ENCODE measurements at regions not wholly inside any gene's neighbourhood (a gene's known extent, or its start where the extent isn't known, plus 50 kb on each side); places are given as distances from the start of the nearest gene placed in this dataset.

DNA sequence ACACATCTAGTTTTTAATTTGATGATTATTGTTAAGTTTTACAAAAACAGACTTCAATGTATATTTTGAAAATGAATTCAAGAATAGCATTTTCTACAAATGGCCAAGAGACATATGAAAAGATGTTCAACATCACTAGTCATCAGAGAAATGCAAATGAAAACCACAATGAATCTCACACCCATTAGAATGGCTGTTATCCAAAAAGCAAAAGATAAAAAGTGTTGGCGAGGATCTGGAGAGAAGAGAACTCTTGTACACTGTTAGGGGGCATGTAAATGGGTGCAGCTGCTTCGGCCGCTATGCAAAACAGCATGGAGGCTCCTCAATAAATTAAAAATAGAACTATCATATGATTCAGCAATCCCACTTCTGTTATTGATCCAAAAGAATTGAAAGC lies 185.8 kb upstream of the CCN2 start:
- TF ChIP-seq, protein P1, sequence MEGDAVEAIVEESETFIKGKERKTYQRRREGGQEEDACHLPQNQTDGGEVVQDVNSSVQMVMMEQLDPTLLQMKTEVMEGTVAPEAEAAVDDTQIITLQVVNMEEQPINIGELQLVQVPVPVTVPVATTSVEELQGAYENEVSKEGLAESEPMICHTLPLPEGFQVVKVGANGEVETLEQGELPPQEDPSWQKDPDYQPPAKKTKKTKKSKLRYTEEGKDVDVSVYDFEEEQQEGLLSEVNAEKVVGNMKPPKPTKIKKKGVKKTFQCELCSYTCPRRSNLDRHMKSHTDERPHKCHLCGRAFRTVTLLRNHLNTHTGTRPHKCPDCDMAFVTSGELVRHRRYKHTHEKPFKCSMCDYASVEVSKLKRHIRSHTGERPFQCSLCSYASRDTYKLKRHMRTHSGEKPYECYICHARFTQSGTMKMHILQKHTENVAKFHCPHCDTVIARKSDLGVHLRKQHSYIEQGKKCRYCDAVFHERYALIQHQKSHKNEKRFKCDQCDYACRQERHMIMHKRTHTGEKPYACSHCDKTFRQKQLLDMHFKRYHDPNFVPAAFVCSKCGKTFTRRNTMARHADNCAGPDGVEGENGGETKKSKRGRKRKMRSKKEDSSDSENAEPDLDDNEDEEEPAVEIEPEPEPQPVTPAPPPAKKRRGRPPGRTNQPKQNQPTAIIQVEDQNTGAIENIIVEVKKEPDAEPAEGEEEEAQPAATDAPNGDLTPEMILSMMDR (optimal IDR thresholded peaks at IDR 0.05 in 1 of 3, IDR thresholded peaks at IDR 0.05 in 1 of 3, conservative IDR thresholded peaks at IDR 0.05 in 1 of 3; ENCODE audit: extremely low read depth in 1 of 3, insufficient read depth in 2 of 3, low read length in 3 of 3), result no peak
- TF ChIP-seq EZH2 (IDR thresholded peaks at IDR 0.05; ENCODE audit: low read length), result no peak
- no peak overlapping the region for H3K9ac ChIP-seq (ENCODE audit: control insufficient read depth, extremely low read depth, insufficient read depth, low read length)
- FAIRE-seq, result no peak
- no peaks in the 10 kb centered on the region for H3K27me3 ChIP-seq (ENCODE audit: control insufficient read depth, extremely low read depth, insufficient read depth, low read length)
- H3K4me1 ChIP-seq (ENCODE audit: control insufficient read depth, extremely low read depth, insufficient read depth, low read length), result peaks cover 4% of the 10 kb centered on the region
- no peak overlapping the region for H2AFZ ChIP-seq (ENCODE audit: control insufficient read depth, low read length)
- no peaks in the 10 kb centered on the region for H3K9me1 ChIP-seq (ENCODE audit: control insufficient read depth, extremely low read depth, insufficient read depth, low read length)
- no peaks in the 10 kb centered on the region for H3K36me3 ChIP-seq (ENCODE audit: control insufficient read depth in 2 of 2, extremely low read depth in 1 of 2, insufficient read depth in 2 of 2, low read length in 2 of 2)
- no peaks in the 10 kb centered on the region for H3K9me3 ChIP-seq (ENCODE audit: control insufficient read depth, low read depth, low read length)
- DNase-seq (ENCODE audit: low read depth, low spot score), result no peak
- no peaks in the 10 kb centered on the region for H4K20me1 ChIP-seq (ENCODE audit: control insufficient read depth, extremely low read depth, insufficient read depth, low read length)
- no peak overlapping the region for H3K4me2 ChIP-seq (ENCODE audit: control insufficient read depth, extremely low read depth, insufficient read depth, low read depth, low read length)
- no peak overlapping the region for H3K27ac ChIP-seq (ENCODE audit: control insufficient read depth, insufficient read depth, low read length)
- dilution Hi-C loops (cut with MboI; ENCODE audit: extremely low pct_ligation_motif_present, low sequenced_read_pairs), result no loop called here
- H3K4me3 ChIP-seq (ENCODE audit: control insufficient read depth in 2 of 3, extremely low read depth in 1 of 3, insufficient read depth in 2 of 3, low read depth in 1 of 3, low read length in 3 of 3), result no peak overlapping the region
- no peaks in the 10 kb centered on the region for H3K79me2 ChIP-seq (ENCODE audit: control insufficient read depth, insufficient read depth, low read length)

DNA sequence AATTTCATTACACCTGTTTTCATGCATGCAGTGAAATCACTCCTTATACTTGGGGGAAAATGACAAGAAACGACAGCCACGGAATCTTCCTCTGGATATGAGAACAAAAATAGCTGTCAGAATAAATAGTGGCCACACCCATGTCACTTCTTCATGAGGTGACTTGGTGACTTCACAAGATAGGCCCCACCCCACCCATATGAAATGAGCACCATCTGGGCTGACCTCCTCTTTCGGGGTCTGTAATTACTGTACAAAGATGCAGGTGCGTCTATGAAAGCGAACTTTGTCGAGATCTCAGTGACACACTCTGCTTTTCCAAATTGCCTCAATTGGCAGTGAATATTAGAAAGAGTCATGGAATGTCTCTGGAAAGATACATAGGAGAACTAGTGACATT lies 184.2 kb upstream of the CCN2 start:
- Histone ChIP-seq H3K79me2 (ENCODE audit: control insufficient read depth, insufficient read depth, low read length) (no peaks in the 10 kb centered on the region), H4K20me1 (ENCODE audit: control insufficient read depth, extremely low read depth, insufficient read depth, low read length) (no peaks in the 10 kb centered on the region), H3K27me3 (ENCODE audit: control insufficient read depth, extremely low read depth, insufficient read depth, low read length) (no peaks in the 10 kb centered on the region), H3K9ac (ENCODE audit: control insufficient read depth, extremely low read depth, insufficient read depth, low read length) (no peak overlapping the region), H3K27ac (ENCODE audit: control insufficient read depth, insufficient read depth, low read length) (no peak overlapping the region), H3K36me3 (ENCODE audit: control insufficient read depth in 2 of 2, extremely low read depth in 1 of 2, insufficient read depth in 2 of 2, low read length in 2 of 2) (no peaks in the 10 kb centered on the region), H3K4me3 (ENCODE audit: control insufficient read depth in 2 of 3, extremely low read depth in 1 of 3, insufficient read depth in 2 of 3, low read depth in 1 of 3, low read length in 3 of 3) (no peak overlapping the region), H2AFZ (ENCODE audit: control insufficient read depth, low read length) (no peak overlapping the region), H3K9me1 (ENCODE audit: control insufficient read depth, extremely low read depth, insufficient read depth, low read length) (no peaks in the 10 kb centered on the region), H3K4me2 (ENCODE audit: control insufficient read depth, extremely low read depth, insufficient read depth, low read depth, low read length) (no peak overlapping the region), H3K4me1 (ENCODE audit: control insufficient read depth, extremely low read depth, insufficient read depth, low read length) (peaks cover 7% of the 10 kb centered on the region), H3K9me3 (ENCODE audit: control insufficient read depth, low read depth, low read length) (no peaks in the 10 kb centered on the region)
- no peak for TF ChIP-seq EZH2 (IDR thresholded peaks at IDR 0.05; ENCODE audit: low read length)
- TF ChIP-seq, protein P1 (optimal IDR thresholded peaks at IDR 0.05 in 1 of 3, IDR thresholded peaks at IDR 0.05 in 1 of 3, conservative IDR thresholded peaks at IDR 0.05 in 1 of 3; ENCODE audit: extremely low read depth in 1 of 3, insufficient read depth in 2 of 3, low read length in 3 of 3), result no peak
- dilution Hi-C loops (cut with MboI; ENCODE audit: extremely low pct_ligation_motif_present, low sequenced_read_pairs), result no loop called here
- FAIRE-seq (no peak), DNase-seq (ENCODE audit: low read depth, low spot score) (no peak)

Measured in keratinocyte (primary cell).